Erythroblast (primary cell): ENCODE measurements at regions not wholly inside any gene's neighbourhood (a gene's known extent, or its start where the extent isn't known, plus 50 kb on each side); places are given as distances from the start of the nearest gene placed in this dataset.

Source experiments
- GATA1 ChIP-seq: IDR thresholded peaks from 2 replicates; pipeline ENCODE4 v1.6.1; 2011; ENCODE audit warnings: low read depth, mild to moderate bottlenecking, control low read depth, low read length, moderate library complexity
- POLR2A ChIP-seq: IDR thresholded peaks from 2 replicates; pipeline ENCODE4 v1.6.1; 2011; ENCODE audit warnings: mild to moderate bottlenecking, low read length

- TF ChIP-seq POLR2A, result no peak
- TF ChIP-seq GATA1, result no peak
These were observed 176.4 kb upstream of the JADE1 start for GRCh38 chr4:128633067-128633466.
